Activated CD8-positive, alpha-beta memory T cell treated with anti-CD3 and anti-CD28 coated beads for 48 hours (primary cell): ENCODE measurements at regions not wholly inside any gene's neighbourhood (a gene's known extent, or its start where the extent isn't known, plus 50 kb on each side); places are given as distances from the start of the nearest gene placed in this dataset.
"Not testable (repeated sequence)": the region's sequence is repeated elsewhere in the genome, so short reads cannot be mapped to it uniquely, and the experiment has no call there.

Source experiments
- DNase-seq, 3 experiments: peaks; one replicate each; pipeline ENCODE4 v3.0.0-alpha.2; 2020; ENCODE audit warnings: low read depth in 2 of 3, low spot score in 2 of 3

DNA sequence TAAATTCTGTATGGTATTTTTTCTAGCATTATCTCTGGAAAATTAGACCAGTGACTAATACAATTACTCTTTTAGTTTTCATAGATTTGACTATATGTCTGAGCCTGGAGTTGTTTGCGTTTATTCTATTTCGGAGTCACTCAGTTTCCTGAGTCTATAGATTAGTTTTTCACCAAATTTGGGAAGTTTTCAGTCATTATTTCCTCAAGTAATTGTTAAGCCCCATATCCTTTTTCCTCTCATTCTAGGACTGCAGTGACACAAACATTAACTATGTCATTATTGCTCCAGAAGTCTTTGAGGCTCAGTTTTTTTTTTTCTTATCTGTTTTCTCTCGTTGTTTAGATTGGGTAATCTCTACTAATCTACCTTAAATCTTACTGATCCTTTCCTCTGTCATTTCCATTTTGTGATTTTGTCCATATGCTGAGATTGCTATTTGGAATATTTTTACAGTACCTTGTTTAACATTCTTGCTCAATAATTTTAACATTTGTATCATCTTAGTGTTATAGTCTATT lies 886.2 kb downstream of the LTN1 start:
- no peak for DNase-seq

DNA sequence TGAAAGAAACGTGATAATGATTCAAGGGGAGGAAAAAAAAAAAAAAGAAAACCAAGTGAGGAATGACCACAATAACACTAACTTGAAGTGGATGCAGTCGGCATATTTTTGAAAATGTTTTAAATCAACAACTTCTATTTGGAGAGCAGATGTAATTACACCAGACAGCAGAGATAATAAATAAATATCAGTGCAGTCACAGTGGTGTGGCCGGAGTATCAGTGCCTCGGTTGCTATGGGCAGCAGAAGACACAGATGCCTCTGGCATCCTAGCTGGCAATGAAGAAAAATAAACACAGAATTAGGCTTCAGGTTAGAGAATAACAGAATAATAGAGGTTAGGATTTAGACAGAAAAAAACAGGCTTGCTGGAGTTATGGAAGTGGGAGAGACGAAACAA lies 888.3 kb downstream of the LTN1 start:
- no peak for DNase-seq

DNA sequence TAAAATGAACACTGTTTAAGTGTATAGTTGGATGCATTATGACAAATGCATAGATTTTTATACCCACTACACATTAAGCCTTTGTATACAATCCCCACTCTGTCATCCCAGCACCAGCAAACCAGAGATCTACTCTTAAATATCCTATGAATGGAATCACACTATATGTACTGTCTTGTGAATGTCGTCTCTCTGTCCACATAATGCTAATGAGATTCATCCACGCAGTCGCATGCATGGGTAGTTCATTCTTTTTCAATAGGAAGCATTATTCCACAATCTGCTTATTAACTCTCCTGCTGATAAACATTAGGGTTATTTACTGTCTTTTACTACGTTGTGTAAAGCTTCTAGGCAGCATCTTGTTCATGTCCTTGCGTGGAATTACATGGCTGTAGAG lies 892.3 kb downstream of the LTN1 start:
- no peak for DNase-seq

DNA sequence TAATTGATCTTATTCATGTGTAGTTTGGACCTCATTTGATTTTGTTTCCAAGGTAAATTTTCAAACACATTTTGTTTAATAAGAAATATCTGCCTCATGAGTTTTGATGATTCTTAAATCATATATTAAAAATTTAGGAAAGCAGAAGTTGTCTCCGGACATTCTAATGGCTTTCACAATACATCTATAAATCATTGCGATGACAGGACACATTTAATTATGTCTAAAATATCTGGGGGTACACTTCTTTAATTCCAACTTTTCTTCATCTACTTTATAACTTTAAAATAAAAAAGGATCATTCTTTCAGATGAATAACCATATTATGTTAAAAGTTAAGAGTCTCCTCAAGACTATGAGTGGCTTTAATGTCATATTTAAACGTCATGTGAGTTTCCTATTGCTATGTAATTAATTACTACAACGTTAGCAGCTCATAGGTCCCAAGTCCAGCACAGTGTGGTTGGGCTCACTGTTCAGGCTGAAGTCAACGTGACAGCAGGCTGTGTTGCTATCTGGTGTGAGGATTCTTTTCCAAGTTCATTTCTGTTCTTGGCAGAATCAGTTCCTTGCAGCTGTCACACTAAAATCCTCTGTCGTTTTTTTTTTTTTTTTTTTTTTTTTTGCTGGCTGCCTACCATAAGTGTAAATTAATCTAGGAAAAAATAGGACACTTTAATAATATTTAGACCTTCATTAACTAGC lies 893.5 kb downstream of the LTN1 start:
- no peak for DNase-seq

DNA sequence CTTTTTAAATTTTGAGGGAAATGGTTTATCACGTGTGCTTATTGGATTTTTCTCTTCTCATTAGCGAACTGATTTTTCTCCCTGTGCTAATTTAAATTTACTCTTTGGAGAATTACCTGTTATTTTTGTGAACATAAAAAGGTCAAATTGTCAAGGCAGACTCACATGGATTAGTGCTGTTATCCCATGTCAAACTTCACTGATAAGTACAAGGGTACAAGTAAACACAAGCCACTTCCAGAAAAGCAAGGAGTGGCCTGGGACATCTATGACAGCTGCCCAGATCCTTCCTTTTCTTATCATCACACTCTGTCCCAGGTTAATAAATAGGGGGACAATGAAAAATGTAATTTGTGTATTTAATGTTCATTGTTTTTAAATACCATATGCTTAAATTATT lies 901.2 kb downstream of the LTN1 start:
- no peak for DNase-seq

DNA sequence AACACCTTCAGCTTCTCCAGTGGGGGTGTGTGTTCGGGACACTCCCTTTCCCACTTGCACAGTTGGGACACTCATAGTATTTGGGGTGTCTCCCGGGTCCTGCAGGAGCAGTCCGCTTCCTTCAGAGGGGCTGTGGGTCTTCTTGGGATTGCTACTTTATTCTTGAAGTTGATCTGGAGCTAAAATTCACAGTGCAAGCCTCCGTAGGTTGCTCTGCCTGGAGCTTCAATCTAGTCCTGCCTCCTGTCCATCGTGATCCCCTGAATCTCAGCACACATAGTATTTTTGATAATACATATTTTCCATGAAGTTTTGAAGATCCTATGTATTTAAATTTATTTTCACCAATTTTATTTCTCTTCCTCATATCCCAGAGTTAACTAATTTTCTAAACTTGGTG lies 902.1 kb downstream of the LTN1 start:
- DNase-seq = no peak

DNA sequence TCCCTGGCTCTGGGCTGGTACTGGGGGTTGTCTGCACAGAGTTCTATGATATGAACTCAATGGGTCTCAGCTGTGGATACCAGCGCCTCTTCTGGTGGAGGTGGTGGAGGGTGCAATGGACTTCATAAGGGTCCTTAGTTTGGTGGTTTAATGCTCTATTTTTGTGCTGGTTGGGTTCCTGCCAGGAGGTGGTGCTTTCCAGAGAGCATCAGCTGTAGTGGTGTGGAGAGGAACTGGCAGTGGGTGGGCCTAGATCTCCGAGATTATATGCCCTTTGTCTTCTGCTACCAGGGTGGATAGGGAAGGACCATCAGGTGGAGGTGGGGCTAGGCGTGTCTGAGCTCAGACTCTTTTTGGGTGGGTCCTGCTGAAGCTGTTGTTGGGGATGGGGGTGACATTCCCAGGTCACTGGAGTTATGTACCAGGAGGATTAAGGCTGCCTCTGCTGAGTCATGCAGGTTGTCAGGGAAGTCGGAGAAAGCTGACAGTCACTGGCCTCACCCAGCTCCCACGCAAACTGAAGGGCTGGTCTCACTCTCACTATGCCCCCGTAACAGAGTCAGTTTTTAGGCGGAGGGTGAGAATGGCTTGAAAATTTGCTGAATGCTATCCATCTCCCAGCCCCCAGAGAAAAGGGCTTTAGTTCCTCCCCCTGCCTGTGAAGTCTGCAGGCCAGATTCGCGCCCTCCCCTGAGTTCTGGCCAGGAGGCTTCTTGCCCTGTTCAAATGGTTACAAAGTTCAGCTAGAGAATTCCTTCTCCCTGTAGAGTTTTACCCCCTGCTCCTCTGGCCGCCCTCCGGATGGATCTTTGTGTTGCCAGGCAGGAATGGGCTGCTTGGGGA lies 902.9 kb downstream of the LTN1 start:
- DNase-seq = no peak

DNA sequence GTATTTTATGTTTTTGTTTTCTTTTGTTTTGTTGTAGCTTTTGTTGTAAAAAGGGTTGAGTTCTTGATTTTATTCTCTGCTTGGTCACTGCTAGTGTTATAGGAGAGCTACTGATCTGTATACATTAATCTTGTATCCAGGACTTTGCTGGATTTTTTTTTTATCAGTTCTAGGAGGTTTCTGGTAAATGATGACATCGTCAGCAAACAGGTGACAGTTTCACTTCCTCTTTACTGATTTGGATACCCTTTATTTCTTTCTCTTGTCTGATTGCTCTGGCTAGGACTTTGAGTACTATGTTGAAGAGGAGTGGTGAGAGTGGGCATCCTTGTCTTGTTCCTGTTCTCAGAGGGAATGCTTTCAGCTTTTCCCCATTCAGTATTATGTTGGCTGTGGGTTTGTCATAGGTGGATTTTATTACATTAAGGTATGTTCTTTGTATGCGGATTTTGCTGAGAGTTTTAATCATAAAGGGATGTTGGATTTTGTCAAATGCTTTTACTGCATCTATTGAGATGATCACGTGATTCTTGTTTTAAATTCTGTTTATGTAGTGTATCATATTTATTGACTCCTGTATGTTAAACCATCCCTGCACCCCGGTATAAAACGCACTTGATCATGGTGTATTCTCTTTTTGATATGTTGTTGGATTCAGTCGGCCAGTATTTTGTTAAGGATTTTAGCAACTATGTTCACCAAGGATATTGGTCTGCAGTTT lies 905.7 kb downstream of the LTN1 start:
- no peak for DNase-seq

DNA sequence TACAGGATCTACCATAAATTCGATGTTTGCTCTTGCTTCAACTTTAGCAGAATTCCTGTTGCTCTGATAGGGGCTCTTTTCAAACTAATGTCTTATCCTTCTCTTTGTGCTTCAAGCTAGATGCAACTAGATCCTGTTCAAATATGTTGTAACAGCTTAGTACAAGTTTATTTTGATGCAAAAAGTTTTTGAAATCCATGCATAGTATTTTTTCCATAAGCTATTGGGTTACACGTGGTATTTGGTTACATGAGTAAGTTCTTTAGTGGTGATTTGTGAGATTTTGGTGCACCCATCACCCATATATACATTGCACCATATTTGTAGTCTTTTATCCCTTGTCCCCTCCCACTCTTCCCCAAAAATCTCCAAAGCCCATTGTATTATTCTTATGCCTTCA lies 907.7 kb downstream of the LTN1 start:
- DNase-seq = no peak

DNA sequence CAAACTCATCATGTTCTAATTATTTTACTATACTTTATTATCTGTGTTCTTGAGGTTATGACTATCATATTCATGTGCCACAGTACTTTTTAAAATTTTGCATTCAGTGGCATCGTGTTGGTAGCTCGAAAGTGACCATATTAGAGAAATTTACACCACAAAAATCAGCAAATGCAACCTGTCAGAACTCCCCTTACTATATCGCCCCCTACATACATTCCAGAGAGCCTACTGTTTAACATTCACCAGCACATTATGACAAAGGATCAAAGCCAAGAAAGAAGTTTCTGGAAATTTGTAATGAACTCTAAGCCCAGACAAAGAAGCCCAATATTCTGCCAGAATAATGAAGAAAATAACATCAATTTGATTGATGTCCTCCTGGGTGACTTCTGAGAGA lies 909.3 kb downstream of the LTN1 start:
- DNase-seq = no peak

DNA sequence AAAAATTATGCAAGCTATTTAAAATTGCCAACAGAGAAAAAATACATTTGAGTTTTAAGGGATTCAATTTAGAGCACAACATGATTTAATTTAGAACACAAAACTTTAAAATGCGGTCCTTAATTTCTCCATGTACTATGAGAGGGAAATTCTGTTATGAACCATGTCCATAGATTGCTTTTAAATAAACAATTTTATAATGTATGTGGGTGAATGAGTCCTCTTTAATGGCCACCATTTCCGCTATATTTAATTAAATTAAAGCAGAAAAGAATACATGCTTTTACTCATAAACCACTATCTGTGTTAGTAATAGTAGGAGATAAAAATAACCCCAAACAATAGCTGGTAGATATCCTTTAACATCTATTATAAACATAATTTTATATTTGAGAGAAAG lies 914.6 kb downstream of the LTN1 start:
- DNase-seq = no peak

DNA sequence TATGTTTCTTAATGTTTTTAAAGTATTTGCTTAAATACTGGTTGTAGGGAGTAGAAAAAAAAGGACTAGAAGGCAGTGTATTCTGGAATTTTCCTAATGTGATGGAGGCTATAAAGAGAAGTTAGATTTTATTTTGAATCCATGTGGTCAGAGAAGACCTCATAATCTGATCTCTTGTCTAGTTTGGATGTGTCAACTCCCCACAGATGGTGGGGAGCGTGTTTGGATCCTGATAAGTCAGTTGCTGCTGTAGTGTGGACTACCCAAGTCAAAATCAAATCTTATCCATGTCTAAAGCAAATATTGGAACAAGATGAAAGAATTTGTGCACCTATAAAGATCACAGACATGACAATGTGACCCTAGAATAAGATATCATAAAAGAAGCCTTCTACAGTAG lies 918.0 kb downstream of the LTN1 start:
- no peak for DNase-seq

DNA sequence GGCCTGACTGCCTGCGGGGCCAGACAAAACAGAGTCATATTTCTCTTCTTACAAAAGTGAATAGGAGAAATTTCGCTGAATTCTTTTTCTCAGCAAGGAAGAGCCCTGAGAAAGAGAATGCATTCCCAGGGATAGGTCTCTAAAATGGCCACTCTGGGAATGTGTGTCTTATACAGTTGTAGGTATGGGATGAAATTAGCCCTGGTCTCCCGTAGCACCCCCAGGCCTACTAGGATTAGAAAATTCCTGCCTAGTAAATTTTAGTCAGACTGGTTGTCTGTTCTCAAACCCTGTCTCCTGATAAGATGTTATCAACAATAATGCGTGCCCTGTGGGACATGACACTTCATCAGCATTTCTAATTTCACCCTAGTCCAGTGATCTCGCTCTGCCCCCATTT lies 920.1 kb downstream of the LTN1 start:
- DNase-seq = no peak

DNA sequence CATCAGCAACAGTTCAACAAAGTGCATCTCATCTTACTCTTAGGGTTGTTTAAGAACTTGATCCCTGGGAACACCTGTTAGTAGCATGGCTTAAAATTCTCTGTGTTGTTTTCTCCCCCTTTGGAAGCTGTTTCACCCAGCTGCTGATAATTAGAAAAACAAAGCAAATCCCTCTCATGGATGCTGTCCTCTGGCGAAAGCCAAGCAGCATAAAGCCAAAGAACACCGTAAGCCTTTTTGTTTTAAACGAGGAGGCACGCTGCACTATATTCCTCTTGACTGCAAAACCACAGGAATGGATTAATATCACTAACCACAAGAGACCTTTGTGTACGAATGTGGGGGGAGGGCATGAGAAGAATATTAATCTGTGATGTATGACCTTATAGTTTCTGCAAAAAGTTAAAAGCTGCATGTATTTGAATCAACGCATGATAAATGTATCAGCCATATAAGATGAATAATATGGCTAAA lies 923.2 kb downstream of the LTN1 start:
- no peak for DNase-seq

DNA sequence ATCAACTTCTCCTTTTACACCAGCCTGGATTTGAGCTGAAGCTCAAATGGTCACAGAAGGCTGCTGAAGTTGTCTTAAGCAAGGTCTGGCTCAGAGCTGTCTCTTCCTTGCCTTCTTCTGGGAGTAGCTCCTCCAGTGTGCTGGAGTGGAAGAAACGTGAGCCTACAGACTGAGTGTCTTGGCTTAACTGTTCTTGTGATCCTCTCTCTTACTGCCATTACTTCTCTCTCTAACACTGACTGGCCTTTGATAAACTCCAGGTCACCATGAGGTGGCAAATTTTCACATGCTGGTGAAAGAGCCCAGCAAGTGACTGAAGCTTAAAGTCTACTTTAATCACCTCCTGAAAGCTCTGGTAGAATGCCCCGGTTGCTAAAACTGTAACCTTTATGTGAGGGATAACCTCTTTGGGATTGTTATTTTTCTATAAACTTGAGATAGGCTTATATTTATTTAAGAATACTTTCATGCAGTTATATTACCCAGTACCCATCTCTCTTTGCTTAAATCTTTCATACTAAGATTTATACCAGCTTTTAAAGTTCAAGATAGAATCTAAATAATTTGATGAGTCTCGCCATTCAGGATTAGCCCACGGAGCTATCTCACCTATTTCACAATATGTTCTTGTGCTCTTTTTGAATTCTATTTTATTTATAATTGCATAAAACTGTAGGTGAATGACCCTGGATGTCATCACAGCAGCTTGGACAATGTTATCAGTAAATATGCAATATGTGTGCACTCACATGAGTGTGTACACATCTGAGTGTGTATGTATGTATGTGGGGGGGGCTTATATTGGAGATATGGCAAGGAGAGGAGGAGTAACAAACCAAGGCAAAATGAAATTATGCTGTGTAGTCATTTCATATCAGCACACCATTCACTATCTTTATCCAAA lies 924.0 kb downstream of the LTN1 start:
- DNase-seq = no peak

DNA sequence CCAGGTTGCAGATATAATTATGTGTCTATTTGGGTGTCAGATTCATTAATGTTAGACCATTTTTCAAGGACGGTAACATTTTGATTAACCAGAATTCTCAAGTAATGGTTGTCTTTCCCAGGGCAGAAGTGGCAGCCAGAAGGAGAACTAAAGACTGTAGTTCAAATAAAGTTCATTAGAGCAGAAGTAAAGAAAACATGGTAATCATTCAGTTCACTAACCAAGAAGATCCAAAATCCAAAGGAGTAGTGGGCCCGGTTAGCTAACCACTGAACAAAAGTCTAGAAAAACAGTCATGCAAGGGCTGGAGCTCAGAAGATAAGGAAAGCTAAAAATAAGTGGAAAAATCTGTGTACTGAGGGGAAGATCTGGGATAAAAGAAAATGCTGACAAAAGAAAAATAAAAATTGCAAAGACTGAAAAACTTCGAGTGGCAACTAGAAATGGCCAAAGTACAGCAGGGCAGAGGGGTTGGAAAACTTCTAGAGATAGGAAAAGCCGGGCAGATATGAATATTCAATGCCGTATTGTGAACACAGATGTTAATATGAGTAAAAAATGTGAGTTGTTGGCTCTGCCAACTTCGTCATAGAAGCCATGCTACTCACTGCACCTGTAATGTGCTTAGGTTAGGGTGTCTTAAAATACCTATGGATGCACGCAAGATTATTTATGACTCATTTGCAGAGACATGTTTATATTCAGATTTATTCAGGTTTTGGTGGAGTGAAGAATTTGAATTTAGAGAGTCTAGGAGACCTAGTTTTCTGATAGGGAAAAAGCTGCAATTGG lies 925.9 kb downstream of the LTN1 start:
- no peak for DNase-seq

DNA sequence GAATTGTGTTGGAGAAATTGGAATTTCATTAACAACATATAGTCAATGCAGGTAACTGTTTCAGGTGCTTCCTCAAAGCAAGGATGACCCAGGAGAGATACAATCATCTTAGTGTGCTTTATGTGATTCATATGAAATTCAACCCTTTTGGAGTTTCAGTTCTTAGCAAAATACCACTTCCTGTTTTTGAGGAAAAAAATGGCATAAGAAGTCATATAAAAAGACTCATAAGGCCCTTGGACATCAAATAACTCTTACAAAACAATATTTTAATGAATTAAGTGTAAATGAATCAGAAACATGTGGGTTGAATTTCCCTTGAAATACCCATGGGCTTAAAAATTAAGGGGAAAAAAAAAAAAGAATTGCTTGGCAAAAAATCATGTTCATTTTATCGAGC lies 926.6 kb downstream of the LTN1 start:
- DNase-seq = no peak

DNA sequence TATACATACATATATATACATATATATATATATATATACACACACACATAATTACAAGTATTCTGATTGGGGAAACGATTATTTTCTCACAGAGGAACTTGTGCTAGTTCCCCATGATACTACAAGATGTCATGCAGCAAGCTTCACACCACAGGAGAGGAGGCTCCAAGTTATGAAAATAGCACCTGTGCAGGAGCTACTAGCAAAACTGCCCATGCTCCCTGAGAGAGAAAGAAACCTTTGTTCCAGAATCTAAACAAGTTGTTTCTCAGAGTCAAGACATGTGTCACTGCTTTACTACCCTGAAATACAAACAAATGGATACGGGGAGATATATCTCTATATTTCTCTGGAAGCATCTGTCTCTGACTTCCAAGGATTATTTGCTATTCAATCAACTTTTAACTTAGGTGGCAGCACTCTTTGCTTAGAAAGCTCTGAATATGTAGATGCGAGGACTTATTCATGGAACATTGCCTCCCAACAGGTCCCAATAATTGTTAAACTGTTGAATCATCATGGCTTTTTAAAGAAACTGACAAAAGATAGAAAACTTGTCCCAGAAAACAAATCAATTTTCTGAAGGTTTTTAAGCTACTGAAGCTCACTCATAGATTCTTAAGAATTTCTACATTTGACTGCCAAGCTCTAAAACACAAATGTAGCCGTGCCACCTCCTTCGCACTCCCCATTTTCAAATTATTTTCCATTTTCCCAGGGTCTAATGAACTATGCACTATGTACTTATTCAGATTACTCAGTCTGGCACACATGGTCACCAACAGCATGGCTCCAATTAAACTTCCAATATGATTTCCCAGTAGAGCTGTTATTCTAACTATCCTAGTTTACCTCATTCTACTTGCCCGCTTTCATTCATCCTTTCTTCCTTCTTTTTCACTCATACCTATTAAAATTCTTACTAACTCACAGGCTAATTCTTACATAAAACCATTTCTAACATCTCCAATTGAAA lies 929.1 kb downstream of the LTN1 start:
- no peak for DNase-seq

DNA sequence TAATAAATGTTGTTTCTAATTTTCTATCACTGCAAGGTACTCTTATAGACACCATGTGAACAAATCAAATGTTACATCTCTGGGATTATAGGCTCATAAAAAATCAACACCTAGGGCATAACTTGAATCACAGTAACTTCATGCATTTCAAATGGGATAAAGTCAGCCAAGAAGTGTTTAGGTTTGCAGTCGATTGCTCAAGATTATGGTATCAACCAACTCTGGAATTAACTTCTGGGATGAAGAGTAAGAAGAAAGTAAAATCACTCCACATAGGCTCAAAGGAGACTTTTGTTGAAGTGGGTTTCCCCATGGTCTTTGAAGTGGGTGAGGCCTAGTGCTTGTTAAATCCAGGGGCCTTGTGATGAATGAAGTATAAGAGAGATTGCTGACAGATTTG lies 939.7 kb downstream of the LTN1 start:
- DNase-seq = not testable (repeated sequence)
